ENCODE measurements at regions not wholly inside any gene's neighbourhood (a gene's known extent, or its start where the extent isn't known, plus 50 kb on each side); places are given as distances from the start of the nearest gene placed in this dataset.

DNA sequence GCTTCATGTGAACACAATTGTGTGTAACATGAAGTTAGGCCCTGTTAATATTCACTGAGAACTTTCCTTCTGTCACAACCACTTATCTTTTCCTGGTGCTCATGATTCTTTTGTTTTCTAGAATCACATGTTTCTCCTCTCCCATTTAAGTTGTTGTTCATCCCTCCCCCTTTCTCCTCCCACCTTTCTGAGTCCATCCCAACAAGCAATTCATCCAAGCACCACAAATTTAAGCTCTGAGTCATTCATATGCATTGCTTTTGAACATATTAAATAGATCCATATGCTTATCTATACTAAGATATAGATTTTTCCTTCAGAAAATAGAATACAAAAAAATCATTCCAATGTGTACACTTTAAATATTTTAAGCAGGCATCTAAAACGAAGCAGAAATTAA, 75.2 kb upstream of the NFIB start:
- no peak for TF ChIP-seq ZNF133 (CRISPR knock-in tag; IDR thresholded peaks at IDR 0.05)
- no peak for TF ChIP-seq SIN3A (IDR thresholded peaks at IDR 0.05; ENCODE audit: borderline replicate concordance in 2 of 2, control insufficient read depth in 1 of 2, low read depth in 2 of 2, low read length in 2 of 2)
- no peak for TF ChIP-seq PATZ1 (CRISPR knock-in tag; IDR thresholded peaks at IDR 0.05; ENCODE audit: borderline replicate concordance)
- TF ChIP-seq POLR2A (conservative IDR thresholded peaks at IDR 0.05) = no peak
- no peak for TF ChIP-seq TAF1 (IDR thresholded peaks at IDR 0.05; ENCODE audit: control insufficient read depth, extremely low read depth, insufficient read depth, low read length, severe bottlenecking)

Data from K562 (cell line).